HG03558 (cell line): ENCODE measurements at regions not wholly inside any gene's neighbourhood (a gene's known extent, or its start where the extent isn't known, plus 50 kb on each side); places are given as distances from the start of the nearest gene placed in this dataset.
A peak's percentile ranks its signal among the peaks of the same experiment; 100 is the strongest.

Experiments used
- ATAC-seq: cut with Tn5 transposase; IDR thresholded peaks from one replicate; pipeline ENCODE4 v1.9.1; 2021; ENCODE audit warnings: moderate number of reproducible peaks; ENCODE audit not compliant: unreplicated experiment; ENCODE audit errors: extremely low read depth

GRCh38 chr18:43559507-43559906 lies 282.2 kb upstream of the SYT4 start:
- ATAC-seq: no peak

- ATAC-seq: no peak
These were observed 286.5 kb upstream of the SYT4 start for GRCh38 chr18:43563780-43564179.

- no peak for ATAC-seq
These were observed 293.3 kb upstream of the SYT4 start for GRCh38 chr18:43570593-43570992.

- no peak for ATAC-seq
These were observed 293.9 kb upstream of the SYT4 start for GRCh38 chr18:43571078-43571689.

GRCh38 chr18:43572163-43572562 lies 294.9 kb upstream of the SYT4 start:
- peak; percentile 82 for ATAC-seq

GRCh38 chr18:43574974-43575373 lies 297.7 kb upstream of the SYT4 start:
- no peak for ATAC-seq

- no peak for ATAC-seq
These were observed 300.9 kb upstream of the SYT4 start for GRCh38 chr18:43578211-43578610.

- ATAC-seq: no peak
These were observed 301.4 kb upstream of the SYT4 start for GRCh38 chr18:43578706-43579105.

GRCh38 chr18:43581936-43582519 lies 304.7 kb upstream of the SYT4 start:
- ATAC-seq: no peak

GRCh38 chr18:43587538-43588153 lies 310.4 kb upstream of the SYT4 start:
- ATAC-seq: peak; percentile 77

- ATAC-seq: no peak
These were observed 311.5 kb upstream of the SYT4 start for GRCh38 chr18:43588838-43589237.

GRCh38 chr18:43589611-43590151 lies 312.4 kb upstream of the SYT4 start:
- no peak for ATAC-seq

GRCh38 chr18:43590182-43590903 lies 313.1 kb upstream of the SYT4 start:
- ATAC-seq: no peak

- no peak for ATAC-seq
These were observed 315.0 kb upstream of the SYT4 start for GRCh38 chr18:43592269-43592668.

GRCh38 chr18:43596105-43596712 lies 318.9 kb upstream of the SYT4 start:
- peak; percentile 86 for ATAC-seq

- ATAC-seq: no peak
These were observed 324.1 kb upstream of the SYT4 start for GRCh38 chr18:43601432-43601831.

- ATAC-seq: no peak
These were observed 327.9 kb upstream of the SYT4 start for GRCh38 chr18:43605224-43605623.

- ATAC-seq: no peak
These were observed 329.5 kb upstream of the SYT4 start for GRCh38 chr18:43606795-43607194.

GRCh38 chr18:43620936-43621335 lies 343.6 kb upstream of the SYT4 start:
- ATAC-seq: no peak

- ATAC-seq: no peak
These were observed 344.7 kb upstream of the SYT4 start for GRCh38 chr18:43622024-43622423.

- no peak for ATAC-seq
These were observed 348.3 kb upstream of the SYT4 start for GRCh38 chr18:43625582-43625981.
